HPDE6-E6E7 (cell line): ENCODE measurements at regions not wholly inside any gene's neighbourhood (a gene's known extent, or its start where the extent isn't known, plus 50 kb on each side); places are given as distances from the start of the nearest gene placed in this dataset.

Experiments
- DNase-seq: peaks from one replicate; pipeline ENCODE4 v3.0.0; 2011; ENCODE audit warnings: missing footprints; ENCODE audit errors: extremely low spot score

DNA sequence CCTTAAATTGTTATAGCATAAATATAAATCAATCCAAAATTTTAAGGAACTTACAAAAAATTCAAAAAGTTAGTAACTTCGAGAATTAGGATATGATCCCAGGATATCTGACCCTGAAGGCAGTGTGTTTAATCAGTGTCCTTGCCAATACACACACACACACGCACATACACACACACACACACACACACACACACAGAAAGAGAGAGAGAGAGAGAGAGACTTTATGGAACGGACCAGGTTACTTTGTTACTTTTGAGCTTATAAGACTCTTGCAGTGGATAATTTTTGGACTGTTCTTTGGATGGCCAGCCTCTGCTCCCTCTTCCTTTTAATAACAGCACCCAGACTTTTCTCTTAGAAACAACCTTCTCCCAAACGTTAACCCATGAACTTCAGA lies 322.9 kb downstream of the NFIB start:
- no peak for DNase-seq

DNA sequence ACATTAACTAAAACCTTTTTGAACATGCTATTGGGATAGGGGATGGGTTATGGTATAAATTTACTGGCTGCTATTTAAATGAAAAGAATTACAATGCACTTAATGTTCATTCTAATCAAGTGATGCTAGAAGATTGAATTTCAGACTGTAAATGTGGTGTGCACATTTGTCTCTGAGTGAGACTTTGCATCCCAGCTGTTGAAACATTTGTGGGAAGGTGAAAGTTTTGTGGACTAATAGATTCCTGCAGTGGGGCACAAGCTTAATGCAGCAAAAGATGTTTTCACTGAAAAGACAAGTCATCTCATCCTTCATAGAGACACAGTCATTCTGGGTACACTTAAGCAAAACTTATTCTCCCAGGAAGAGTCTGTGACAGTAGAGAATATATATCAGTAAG lies 323.6 kb downstream of the NFIB start:
- no peak for DNase-seq

DNA sequence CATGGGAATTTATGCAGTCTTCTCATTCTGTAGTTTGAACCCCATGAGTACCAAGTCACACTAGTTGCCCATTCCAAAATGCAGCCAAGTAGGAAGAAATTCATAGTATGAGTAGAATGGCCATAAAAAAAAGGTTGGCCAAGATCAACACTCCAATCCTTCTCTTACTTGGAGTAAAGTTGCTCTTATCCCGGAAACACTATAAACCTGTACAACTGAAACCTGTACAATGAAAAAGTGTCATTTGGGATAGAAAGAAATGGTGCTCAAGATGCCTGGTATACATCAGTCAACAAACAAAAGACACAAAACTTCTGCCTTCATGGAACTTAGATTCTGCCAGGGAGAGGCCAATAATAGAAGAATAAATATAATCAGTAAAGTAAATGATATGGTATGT lies 325.0 kb downstream of the NFIB start:
- no peak for DNase-seq

DNA sequence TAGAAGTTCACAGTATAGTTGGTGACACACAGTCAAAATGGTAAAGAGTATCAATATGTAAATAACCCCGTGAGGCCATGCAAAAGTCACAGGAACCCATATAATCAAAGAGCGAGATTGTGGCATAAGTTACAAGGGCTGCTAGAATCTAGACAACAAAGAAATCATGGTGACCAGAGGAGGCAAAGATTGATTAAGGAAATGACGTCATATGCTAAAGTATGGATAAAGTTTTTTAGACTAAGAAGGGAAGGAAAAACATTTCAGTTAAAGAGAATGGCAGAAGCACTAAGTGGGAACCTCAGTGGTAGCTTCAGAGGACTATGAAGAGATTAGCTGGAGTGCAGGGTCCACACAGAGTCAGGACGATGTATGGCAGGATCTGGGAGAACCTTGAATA lies 330.3 kb downstream of the NFIB start:
- no peak for DNase-seq

DNA sequence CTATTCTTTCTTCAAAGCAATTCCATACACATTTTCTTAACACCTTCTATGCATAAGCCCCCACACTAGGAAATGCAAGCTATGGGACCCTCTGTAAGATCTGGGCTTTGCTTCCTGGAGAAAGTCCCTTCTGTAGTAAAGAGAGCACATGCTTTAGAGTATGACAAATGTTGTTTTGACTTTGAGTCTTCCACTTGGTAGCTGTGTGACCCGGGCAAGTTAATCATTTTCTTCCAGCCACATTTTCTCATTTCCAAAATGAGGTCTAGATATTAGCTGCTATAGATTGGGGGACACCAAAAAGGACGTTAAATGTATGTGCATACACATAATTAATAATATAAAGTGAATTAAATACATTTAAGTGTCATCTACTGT lies 334.0 kb downstream of the NFIB start:
- DNase-seq, result no peak

DNA sequence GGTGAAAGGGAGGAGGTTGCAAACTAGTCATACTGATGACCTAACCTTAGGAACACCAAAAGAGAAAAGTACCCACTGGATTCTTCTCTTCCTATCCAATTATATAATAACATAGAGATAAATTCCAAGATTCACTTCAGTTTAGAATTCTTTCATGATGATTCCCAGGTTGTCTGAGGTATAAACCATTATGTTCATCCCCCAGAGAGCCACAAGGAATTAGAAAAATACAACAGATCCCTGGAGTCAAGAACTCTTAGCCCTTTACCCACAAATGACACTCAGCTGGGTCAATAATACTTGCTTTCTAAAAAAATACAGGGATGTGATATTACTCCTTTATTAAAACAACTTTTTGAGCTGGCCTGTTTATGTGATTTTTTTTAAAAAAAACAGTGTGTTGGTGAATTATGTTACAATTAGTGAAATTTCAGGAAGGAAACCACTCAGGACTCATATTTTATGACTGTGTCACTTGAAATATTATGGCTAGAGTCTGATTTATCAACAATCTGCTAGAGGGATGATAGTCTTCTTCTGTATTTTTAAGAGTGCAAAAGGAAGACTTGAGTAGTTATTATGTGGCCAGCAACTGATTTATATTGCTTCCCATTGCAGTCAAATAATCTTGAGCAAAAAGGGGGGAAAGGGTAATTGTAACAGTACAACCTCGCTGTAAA lies 338.2 kb downstream of the NFIB start:
- DNase-seq, result no peak

DNA sequence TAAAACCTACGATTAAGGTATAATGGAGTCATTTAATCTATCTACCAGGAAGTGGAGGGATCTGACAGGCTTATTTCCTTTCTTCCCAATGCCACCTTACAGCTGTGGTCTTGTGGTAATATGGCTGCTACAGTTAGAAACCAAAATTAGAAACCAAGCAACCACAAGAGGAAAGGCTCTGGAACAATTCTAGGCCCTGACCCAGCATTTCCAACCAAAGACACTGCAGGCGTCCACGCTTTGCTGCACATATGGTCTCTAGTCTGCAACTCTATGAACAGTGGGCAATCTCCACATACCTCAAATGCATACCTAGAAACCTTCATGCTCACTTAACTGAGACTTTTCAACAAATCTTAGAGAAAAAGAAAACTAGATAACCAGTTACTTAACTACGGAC lies 339.1 kb downstream of the NFIB start:
- no peak for DNase-seq

DNA sequence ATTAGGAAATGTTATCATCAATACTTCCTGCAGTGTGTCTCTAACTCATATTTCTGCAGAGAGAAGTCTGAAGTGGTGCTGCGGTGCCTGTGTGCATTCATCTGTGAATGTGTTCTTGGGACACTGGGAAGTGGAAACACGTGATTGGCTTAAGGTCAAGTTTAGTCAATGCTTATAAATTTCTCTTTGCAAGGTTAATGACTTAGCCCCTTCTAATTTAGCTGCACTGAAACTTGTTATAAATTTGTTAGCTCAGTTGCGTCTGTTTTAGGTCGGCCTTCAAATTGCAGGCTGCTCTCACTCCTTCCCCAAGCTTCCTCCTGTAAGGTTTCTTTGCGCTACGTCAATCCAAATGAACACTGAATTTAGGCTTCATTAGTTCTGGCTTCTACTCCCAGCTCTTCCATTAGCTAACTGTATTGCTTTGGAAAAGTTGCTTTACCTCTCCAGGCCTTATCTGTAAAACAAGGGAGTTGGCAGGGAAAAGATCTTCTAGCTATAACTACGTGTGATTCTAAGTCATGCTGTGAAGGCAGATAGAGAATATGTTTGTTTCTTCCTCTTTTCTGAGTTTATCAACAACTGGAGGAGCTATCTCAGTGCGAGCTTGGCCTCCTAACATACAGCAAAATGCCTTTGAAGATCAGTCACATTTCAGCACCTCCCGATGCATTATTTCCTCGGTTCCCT lies 341.8 kb downstream of the NFIB start:
- no peak for DNase-seq

DNA sequence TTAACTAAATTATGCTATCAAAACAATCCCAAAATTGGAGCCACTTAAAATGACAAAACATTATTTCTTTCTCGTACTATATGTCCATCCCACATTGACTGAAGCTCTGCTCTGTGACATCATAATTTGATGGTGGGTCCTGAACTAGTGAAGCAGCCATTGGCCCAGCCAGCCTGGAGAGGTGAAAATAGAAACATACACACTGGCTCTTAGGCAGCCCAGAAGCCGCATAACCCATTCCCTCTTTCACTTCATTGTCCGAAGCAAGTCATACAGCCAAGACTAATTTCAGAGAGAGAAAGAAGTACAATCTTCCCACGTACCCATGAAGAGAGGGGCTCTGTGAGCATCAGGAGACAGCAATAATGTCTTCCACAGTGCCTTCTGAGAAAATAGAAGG lies 342.5 kb downstream of the NFIB start:
- no peak for DNase-seq

DNA sequence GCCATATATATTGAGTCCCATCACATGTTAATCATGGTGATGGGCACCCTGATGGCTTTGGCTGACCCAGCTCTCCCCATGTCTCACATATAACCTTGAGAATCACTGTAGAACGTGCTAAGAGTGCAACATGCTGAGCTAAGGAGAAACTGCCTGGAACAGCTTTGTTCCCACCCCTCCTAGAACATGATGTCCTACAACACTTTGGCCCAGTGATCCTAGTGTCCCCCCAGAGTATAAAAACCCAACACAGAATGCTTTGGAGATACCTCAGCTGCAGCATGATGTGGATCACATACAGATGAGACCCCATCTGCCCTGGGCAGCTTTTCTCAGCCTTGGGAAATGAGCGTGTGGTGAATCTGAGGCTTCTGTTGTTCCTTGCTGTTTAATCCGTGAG lies 343.5 kb downstream of the NFIB start:
- no peak for DNase-seq

DNA sequence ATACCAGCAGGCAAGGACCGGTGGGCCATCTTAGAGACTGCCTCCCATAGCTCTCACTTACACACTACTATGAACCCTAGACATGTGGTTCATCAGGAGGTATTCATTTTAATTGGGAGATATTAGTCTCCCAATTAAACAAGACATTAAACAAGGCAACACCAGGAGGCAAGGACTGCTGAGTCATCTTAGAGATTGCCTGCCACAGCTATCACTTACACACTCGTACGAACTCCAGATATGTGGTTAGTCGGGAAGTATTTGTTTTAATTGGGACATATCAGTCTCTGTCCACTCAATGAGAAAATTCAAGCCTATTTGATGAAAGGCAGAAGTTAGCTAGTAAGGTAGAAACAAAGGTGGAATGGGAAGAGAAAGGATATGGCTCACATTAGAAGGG lies 343.9 kb downstream of the NFIB start:
- no peak for DNase-seq

DNA sequence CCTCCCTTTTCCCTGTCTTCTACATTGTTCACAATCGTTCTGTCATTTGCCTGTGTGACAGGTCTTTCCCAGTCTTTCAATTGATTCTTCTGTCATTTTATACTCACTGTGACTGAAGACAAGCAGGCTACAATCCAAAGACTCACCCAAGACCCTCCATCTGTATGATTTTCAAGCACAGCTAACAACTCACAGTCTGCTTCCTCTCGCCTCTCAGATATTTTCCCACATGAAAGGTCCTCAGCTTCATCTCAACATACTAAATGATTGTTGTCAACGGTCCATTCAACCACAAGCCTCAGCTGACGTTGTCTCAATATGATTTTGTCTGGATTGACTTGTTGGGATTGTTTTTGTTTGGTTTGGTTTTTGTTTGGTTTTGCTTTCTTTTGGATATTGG lies 346.5 kb downstream of the NFIB start:
- no peak for DNase-seq

DNA sequence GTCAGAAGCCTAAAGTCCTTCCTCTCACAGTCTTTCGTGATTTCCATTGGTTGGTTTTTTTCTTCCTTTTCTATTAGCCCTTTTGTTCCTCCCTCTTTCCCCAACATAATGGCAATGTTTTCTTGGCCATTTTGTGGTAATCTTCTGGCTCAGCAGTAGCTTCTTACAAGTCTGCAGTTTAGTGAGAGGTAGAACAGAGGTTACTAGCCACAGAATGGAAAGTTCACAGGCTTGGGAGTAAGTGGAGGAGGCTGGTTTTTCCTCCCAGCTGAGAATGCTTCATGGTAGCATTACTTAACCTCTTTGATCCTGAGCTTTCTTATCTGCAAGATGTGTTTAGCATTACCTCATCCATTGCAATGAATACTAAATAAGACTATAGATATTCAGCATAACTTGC lies 346.9 kb downstream of the NFIB start:
- no peak for DNase-seq

DNA sequence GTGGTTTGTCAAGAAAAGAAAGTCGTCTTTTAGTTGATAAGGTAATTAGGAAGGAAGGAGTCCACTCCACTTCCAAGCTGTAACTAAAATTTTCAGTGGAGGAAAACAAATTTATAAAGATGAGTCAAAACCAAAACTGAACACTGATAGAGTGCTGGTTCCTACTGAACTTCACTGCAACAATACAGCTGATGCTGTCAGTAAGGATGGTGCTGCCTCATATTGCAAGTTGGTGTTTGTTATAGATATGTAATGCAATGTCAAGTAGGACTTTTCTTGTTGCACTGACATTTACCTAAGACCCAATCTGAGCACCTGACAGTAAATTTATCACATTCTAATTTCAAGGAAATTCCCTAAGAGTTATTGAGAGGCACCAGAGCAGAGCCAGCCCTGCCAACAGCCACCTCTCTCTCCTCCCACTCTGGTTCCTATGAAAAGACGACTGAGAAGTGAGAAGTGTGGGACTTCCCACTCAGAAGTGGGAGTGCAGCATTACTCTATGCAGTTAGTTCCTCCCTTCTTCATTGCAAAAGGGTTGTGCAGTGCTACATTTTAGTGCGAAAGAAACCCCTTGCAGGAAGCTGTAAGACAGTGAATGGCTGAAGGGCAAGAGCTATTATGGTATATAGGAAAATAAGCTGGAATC lies 350.8 kb downstream of the NFIB start:
- no peak for DNase-seq

DNA sequence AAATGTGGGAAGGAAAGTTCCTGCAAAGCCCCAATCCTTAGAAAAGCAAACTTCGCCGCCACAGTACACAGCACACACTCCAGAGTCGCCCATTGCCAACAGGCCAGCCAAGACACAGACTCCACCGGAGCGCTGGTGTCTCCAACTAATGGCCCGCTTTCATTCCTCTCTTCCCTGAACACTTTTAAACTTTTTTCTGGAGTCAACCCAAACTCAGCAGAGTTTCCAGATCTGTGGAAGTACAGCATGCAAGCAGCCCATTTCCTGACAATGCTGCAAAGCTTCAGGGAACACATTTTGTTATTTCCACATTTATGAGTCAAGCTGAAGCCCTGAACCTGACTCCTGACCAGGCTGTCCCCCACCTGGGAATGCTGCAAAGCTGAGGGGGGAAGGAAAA lies 351.9 kb downstream of the NFIB start:
- no peak for DNase-seq

DNA sequence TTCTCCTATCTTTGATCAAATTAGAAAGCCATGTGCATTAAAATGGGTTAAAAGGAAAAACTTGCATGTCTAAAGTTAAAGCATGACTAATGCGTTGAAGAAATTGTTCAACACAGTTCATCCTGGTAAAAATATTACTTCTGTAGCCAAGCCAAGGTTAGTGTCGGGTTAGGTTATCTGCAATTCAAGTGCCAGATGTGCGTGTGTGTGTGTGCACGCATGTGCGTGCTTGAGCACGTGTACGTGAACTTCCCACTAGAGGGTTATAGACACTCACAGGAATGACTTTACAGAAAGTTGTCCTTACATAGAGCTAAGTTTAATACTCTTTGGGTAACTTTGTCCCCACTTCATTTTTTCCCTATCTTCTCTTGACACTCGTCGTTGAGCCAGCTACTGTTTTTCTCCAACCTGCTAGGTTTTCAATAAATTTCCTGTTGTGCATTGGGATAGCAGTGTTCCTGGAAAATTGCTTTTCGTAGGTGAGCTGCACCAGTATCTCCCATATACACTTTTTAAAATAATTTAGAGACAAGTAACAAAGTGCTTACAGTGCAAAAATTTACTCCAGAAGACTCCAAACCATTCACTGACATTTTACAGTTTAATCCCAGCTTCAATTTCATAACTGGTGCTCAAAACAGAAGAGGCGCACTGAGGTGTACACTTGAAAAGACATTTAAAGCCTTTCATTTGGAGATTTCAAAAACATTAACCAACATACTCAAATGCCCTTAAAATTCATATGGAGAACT lies 353.8 kb downstream of the NFIB start:
- no peak for DNase-seq

DNA sequence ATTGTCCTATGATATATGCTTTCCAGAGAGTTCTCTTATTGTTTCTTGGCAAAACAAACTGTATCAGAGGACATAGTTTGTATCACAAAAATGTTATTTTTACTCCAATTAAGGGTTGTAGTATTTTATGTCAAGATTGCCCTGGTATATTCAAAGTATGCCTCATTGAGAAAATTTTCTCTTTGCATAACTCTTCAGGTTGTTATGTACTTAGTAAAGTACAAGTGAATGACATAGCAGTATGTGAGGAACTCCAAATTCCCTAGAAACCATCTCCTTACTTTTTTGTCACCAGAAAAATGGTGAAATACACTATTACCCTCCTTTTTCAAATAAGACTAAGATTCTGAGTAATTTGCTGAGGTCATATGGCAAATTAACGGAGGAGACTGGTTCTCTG lies 355.3 kb downstream of the NFIB start:
- DNase-seq, result no peak

DNA sequence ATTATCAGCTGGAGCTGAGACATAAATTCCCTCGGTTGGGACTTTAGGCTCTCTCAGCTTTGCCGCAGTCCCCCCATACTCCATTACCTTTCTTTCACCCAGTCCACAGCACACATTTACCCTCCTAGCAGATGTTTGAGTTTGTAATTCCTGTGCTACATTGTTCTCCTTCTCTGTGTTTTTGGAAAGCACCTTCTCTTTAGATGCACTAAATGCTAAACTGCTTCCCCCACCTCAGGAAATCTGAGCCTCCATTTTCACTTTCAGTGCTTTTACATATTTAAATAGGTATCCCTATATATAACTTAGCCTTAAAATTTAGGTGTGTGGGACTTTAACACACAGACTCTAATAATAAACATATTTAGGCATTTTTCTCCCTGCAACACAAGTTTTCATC lies 356.9 kb downstream of the NFIB start:
- no peak for DNase-seq

DNA sequence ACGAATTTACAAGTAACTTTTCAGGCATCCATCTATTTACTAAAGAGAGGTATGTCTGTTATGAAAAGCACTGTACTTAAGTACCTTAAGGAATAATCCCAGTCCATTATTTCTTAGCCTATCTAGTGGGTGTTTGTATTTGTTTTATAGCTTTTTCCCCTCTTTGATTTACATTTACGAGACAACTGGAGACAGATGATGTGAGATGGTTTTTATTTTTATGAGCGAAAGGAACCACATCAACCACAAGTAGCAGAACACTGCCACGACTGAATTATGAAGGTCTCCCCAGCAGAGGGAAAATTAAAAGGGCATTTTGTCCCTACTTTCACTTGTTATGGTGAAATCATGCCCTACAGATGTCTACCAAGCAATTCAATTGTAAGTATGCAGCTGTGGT lies 357.8 kb downstream of the NFIB start:
- DNase-seq, result no peak

DNA sequence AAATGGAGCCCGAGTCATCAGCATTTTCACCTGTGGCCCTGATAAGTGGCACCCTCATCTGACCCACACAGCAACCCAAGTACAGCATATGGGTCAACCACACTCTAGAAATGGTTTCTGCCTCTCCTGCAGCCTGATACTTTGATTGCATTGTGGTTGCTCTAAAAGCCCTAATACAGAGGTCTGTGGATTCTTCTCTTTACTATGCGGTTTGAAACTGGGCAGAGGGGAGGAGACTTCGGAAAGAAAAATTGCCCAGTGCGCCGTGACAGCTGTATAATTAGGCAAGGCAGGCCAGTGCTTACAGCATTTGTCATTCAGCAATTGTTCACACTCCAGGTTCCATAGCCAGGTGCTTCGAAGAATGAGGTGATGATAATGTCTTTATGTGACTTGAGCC lies 361.0 kb downstream of the NFIB start:
- DNase-seq, result no peak

DNA sequence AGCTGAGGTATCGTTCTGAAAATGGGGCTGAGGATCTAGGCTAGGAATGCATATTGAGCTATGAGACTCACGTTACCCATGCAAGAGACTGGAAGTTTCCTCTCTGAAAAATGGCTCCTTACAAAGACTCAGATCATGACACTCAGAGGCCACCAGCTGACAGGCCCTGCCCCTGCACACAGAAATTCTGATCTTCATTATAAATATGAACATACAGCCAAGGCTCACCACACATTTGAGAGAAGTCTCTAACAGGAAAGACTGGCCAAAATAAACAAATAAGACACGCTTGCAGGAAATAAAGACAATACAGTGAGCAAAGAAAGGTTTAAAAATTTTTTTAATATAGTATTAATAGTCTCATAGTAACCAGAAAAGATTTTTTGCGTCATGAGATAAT lies 365.9 kb downstream of the NFIB start:
- no peak for DNase-seq

DNA sequence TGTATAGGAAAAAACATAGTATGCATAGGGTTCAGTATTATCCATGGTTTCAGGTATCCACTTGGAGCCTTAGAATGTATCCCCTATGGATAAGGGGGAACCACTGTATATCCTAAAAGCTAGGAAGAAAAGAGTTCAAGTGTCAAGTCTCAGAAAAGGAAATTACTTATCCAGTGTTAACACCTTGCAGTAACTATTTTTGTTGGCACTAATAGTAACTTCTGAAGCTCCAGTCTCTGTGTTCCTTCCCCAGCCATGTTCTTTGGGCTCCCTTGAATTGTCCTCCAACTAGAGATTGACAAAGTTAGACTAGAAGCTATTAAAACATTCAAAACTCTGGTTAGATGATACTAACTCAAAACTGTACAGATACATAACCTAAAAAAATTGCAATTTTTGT lies 370.8 kb downstream of the NFIB start:
- no peak for DNase-seq

DNA sequence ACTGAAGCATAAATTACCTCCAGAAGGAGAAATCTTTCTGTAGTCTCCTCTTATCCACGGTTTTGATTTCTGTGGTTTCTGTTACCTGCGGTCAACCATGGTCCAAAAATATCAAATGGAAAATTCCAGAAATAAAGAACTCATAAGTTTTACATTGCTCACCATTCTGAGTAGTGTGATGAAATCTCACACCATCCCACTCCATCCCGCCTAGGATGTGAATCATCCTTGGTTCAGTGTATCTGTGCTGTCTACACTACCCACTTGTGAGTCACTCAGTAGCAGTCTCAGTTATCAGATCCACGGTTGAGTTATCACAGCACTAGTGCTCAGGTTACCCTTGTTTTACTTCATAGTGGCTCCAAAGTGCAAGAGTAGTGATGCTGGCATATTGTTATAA lies 371.2 kb downstream of the NFIB start:
- DNase-seq, result peak; percentile 89
